Osteocyte (in vitro differentiated cells): ENCODE measurements at regions not wholly inside any gene's neighbourhood (a gene's known extent, or its start where the extent isn't known, plus 50 kb on each side); places are given as distances from the start of the nearest gene placed in this dataset.

Experiments
- DNase-seq: peaks from one replicate; pipeline ENCODE4 v3.0.0; 2021; ENCODE audit warnings: mixed read lengths; ENCODE audit not compliant: unreplicated experiment; ENCODE audit errors: extremely low spot score
- H3K27ac Mint-ChIP-seq: one replicate; pipeline ENCODE4 v1.8.0; 2021; ENCODE audit warnings: mild to moderate bottlenecking, mixed read lengths; ENCODE audit not compliant: unreplicated experiment
- H3K27me3 Mint-ChIP-seq: one replicate; pipeline ENCODE4 v1.8.0; 2021; ENCODE audit warnings: mixed read lengths; ENCODE audit not compliant: unreplicated experiment
- H3K36me3 Mint-ChIP-seq: one replicate; pipeline ENCODE4 v1.8.0; 2021; ENCODE audit warnings: mixed read lengths; ENCODE audit not compliant: unreplicated experiment
- H3K4me1 Mint-ChIP-seq: one replicate; pipeline ENCODE4 v1.8.0; 2021; ENCODE audit warnings: mixed read lengths; ENCODE audit not compliant: unreplicated experiment
- H3K4me3 Mint-ChIP-seq: one replicate; pipeline ENCODE4 v1.8.0; 2021; ENCODE audit warnings: mild to moderate bottlenecking, moderate library complexity, mixed read lengths; ENCODE audit not compliant: unreplicated experiment
- H3K9me3 Mint-ChIP-seq: one replicate; pipeline ENCODE4 v1.8.0; 2021; ENCODE audit warnings: mixed read lengths; ENCODE audit not compliant: unreplicated experiment
- CTCF ChIP-seq: fragments of 200-600 bp; sonication (generic); IDR thresholded peaks from 2 replicates; pipeline ENCODE4 v1.5.0; 2021; ENCODE audit warnings: antibody characterized with exemption, mild to moderate bottlenecking, moderate library complexity

- H3K9me3 Mint-ChIP-seq: peaks cover 12% of the 10 kb centered on the region
- H3K4me1 Mint-ChIP-seq: no peaks in the 10 kb centered on the region
- TF ChIP-seq CTCF: no peak
- no peak overlapping the region for H3K27ac Mint-ChIP-seq
- no peak overlapping the region for H3K4me3 Mint-ChIP-seq
- no peaks in the 10 kb centered on the region for H3K36me3 Mint-ChIP-seq
- no peak for DNase-seq
- no peaks in the 10 kb centered on the region for H3K27me3 Mint-ChIP-seq
Observed at GRCh38 chr13:21853779-21854178, 182.9 kb downstream of the FGF9 start.

- no peaks in the 10 kb centered on the region for H3K36me3 Mint-ChIP-seq
- no peaks in the 10 kb centered on the region for H3K4me1 Mint-ChIP-seq
- no peaks in the 10 kb centered on the region for H3K27me3 Mint-ChIP-seq
- H3K4me3 Mint-ChIP-seq: no peak overlapping the region
- no peak for DNase-seq
- peaks cover 37% of the 10 kb centered on the region for H3K9me3 Mint-ChIP-seq
- TF ChIP-seq CTCF: no peak
- no peak overlapping the region for H3K27ac Mint-ChIP-seq
Observed at GRCh38 chr13:21868823-21869222, 197.9 kb downstream of the FGF9 start.

GRCh38 chr13:21871382-21871781 is 200.5 kb downstream of the FGF9 start:
- no peak overlapping the region for H3K4me3 Mint-ChIP-seq
- no peak for DNase-seq
- peaks cover 22% of the 10 kb centered on the region for H3K9me3 Mint-ChIP-seq
- no peaks in the 10 kb centered on the region for H3K27me3 Mint-ChIP-seq
- H3K36me3 Mint-ChIP-seq: no peaks in the 10 kb centered on the region
- no peak overlapping the region for H3K27ac Mint-ChIP-seq
- TF ChIP-seq CTCF: no peak
- H3K4me1 Mint-ChIP-seq: no peaks in the 10 kb centered on the region

GRCh38 chr13:21871919-21872318 is 201.0 kb downstream of the FGF9 start:
- Mint-ChIP-seq H3K4me3 (no peak overlapping the region), H3K9me3 (peaks cover 18% of the 10 kb centered on the region), H3K27me3 (no peaks in the 10 kb centered on the region), H3K4me1 (no peaks in the 10 kb centered on the region), H3K36me3 (no peaks in the 10 kb centered on the region), H3K27ac (no peak overlapping the region)
- DNase-seq: no peak
- TF ChIP-seq CTCF: no peak

GRCh38 chr13:21872795-21873194 is 201.9 kb downstream of the FGF9 start:
- H3K9me3 Mint-ChIP-seq: peaks cover 26% of the 10 kb centered on the region
- no peaks in the 10 kb centered on the region for H3K36me3 Mint-ChIP-seq
- no peaks in the 10 kb centered on the region for H3K27me3 Mint-ChIP-seq

More at GRCh38 chr13:21872795-21873194, 201.9 kb downstream of the FGF9 start:
- Mint-ChIP-seq H3K4me1 (no peaks in the 10 kb centered on the region), H3K4me3 (no peak overlapping the region), H3K27ac (no peak overlapping the region)
- DNase-seq: no peak
- no peak for TF ChIP-seq CTCF
